Esophagus muscularis mucosa (tissue), 4 donors: ENCODE measurements at regions not wholly inside any gene's neighbourhood (a gene's known extent, or its start where the extent isn't known, plus 50 kb on each side); places are given as distances from the start of the nearest gene placed in this dataset.

Experiments used
- DNase-seq: peaks from one replicate; pipeline ENCODE4 v3.0.0-alpha.2; 2017; ENCODE audit errors: extremely low spot score
- H3K27ac ChIP-seq, 4 donors: fragments of 200-600 bp; sonication (generic); replicated peaks in 1 of 4; 1 replicate in 3 of 4; 2 replicates in 1 of 4; pipeline ENCODE4 v1.5.1; 2016 to 2019; ENCODE audit warnings: mild to moderate bottlenecking in 1 of 4
- H3K27me3 ChIP-seq, 4 donors: fragments of 200-600 bp; sonication (generic); one replicate each; pipeline versions ENCODE4 v1.5.1 to v1.6.0; 2016 to 2019
- H3K36me3 ChIP-seq, 4 donors: fragments of 200-600 bp; sonication (generic); one replicate each; pipeline ENCODE4 v1.5.1; 2016 to 2019
- H3K4me1 ChIP-seq, 4 donors: fragments of 200-600 bp; sonication (generic); one replicate each; pipeline ENCODE4 v1.5.1; 2016 to 2019
- H3K4me3 ChIP-seq, 4 donors: fragments of 200-600 bp; sonication (generic); 1 replicate in 2 of 4; 2 replicates in 2 of 4; pipeline ENCODE4 v1.5.1; 2016 to 2019; ENCODE audit warnings: mild to moderate bottlenecking in 4 of 4, moderate library complexity in 1 of 4
- H3K9me3 ChIP-seq, 4 donors: fragments of 200-600 bp; sonication (generic); 1 replicate in 3 of 4; 2 replicates in 1 of 4; pipeline ENCODE4 v1.5.1; 2016 to 2019
- CTCF ChIP-seq, 3 experiments: fragments of 200-600 bp in 2 of 3; fragments of 450-650 bp in 1 of 3; sonication (generic) in 2 of 3; IDR thresholded peaks; one replicate each; pipeline ENCODE4 v1.5.1; 2017 to 2019; ENCODE audit warnings: antibody characterized with exemption in 3 of 3, mild to moderate bottlenecking in 2 of 3, moderate library complexity in 1 of 3
- EP300 ChIP-seq: sonication (generic); formaldehyde crosslinking; IDR thresholded peaks from one replicate; pipeline ENCODE4 v1.6.1; 2017; ENCODE audit warnings: antibody characterized with exemption
- POLR2A ChIP-seq: fragments of 450-650 bp; IDR thresholded peaks from one replicate; pipeline ENCODE4 v1.6.1; 2017; ENCODE audit warnings: antibody characterized with exemption, moderate library complexity, mild to moderate bottlenecking, low read depth
- POLR2AphosphoS5 ChIP-seq, 2 donors: sonication (generic); formaldehyde crosslinking; IDR thresholded peaks; one replicate each; pipeline ENCODE4 v1.6.1; 2017; ENCODE audit warnings: antibody characterized with exemption in 2 of 2
- WGBS: methylation state at CpG from one replicate; pipeline ENCODE4 v1.1.5; 2018; 5-methylcytosine and 5-hydroxymethylcytosine counted together
- intact Hi-C: fragments of 100-400 bp; cut with DNase I; formaldehyde crosslinking; loops from one replicate; pipeline ENCODE4 v1.15.1; 2023

- H3K36me3 ChIP-seq = no peaks in the 10 kb centered on the region
- no peak for TF ChIP-seq EP300
- no peak for TF ChIP-seq POLR2AphosphoS5 (IDR thresholded peaks at IDR 0.05)
- TF ChIP-seq CTCF (IDR thresholded peaks at IDR 0.05) = no peak
- TF ChIP-seq POLR2A = no peak
- 79% methylated on average over 4 of the region's 4 CpGs for WGBS
- intact Hi-C loops = loop anchor here (5.0 kb wide), 1 partner anchor 304 kb away; no protein-coding TSS in a partner anchor
- H3K9me3 ChIP-seq = no peaks in the 10 kb centered on the region
- no peak overlapping the region for H3K27ac ChIP-seq
- DNase-seq = peak; percentile 66
- H3K4me1 ChIP-seq = no peaks in the 10 kb centered on the region
- no peak overlapping the region for H3K4me3 ChIP-seq
- H3K27me3 ChIP-seq = no peaks in the 10 kb centered on the region
Measured at GRCh38 chr12:13358391-13358905, 161.9 kb downstream of the EMP1 start.

- Histone ChIP-seq H3K27ac (no peak overlapping the region), H3K4me1 (no peaks in the 10 kb centered on the region), H3K9me3 (no peaks in the 10 kb centered on the region), H3K4me3 (no peak overlapping the region), H3K36me3 (no peaks in the 10 kb centered on the region), H3K27me3 (no peaks in the 10 kb centered on the region)
- DNase-seq = no peak
- 94% methylated on average over 2 of the region's 2 CpGs for WGBS
- intact Hi-C loops = no loop called here
- TF ChIP-seq CTCF (IDR thresholded peaks at IDR 0.05) (no peak), POLR2A (no peak), POLR2AphosphoS5 (IDR thresholded peaks at IDR 0.05) (no peak), EP300 (no peak)
Measured at GRCh38 chr12:13350946-13351345, 154.4 kb downstream of the EMP1 start.

DNA sequence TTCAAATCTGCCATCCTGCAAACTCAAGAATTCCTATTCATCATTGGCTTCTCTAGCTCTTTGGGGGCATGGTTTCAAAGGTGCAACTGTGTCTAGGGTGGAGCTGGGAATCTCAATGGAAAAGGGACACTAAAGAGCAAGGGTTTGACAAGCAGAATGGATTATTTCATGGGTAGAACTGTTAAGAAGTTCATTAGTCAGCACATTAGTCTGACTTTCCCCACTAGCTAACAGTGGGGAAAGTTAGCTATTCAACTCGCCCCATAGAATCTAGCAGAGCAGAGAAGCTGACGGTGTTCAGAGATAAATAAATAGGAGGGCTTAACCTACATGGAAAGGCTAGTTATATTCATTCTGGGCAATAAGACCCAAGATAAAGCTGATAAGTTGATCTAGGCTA is 153.9 kb downstream of the EMP1 start:
- Histone ChIP-seq H3K4me3 (no peak overlapping the region), H3K27ac (no peak overlapping the region), H3K27me3 (no peaks in the 10 kb centered on the region), H3K36me3 (no peaks in the 10 kb centered on the region), H3K4me1 (no peaks in the 10 kb centered on the region), H3K9me3 (no peaks in the 10 kb centered on the region)
- no peak for TF ChIP-seq POLR2A
- no peak for TF ChIP-seq POLR2AphosphoS5 (IDR thresholded peaks at IDR 0.05)
- intact Hi-C loops = no loop called here
- no peak for DNase-seq
- 92% methylated on average over 2 of the region's 2 CpGs for WGBS

DNA sequence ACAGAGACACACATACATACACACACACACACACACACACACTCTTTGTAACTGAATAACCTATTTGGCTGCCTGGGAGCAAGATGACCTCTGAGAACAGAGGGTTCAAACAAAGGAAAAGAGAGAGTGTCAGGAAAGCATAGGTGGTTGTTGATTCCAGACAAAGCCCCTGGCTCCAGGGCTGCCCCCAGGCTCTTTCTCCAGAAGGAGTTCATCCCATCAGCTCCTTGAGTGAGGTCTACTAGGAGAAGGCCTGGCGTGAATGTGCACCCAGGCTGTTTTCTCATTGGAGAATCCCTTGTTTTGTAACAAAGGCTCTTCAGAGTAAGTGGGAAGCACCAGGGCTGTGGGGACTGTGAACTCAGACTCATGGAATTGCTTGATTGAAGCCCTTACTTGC is 151.9 kb downstream of the EMP1 start:
- TF ChIP-seq POLR2A = no peak
- no peak for TF ChIP-seq POLR2AphosphoS5 (IDR thresholded peaks at IDR 0.05)
- TF ChIP-seq EP300 = no peak
- no peak for TF ChIP-seq CTCF (IDR thresholded peaks at IDR 0.05)
- DNase-seq = no peak
- no peaks in the 10 kb centered on the region for H3K36me3 ChIP-seq

DNA sequence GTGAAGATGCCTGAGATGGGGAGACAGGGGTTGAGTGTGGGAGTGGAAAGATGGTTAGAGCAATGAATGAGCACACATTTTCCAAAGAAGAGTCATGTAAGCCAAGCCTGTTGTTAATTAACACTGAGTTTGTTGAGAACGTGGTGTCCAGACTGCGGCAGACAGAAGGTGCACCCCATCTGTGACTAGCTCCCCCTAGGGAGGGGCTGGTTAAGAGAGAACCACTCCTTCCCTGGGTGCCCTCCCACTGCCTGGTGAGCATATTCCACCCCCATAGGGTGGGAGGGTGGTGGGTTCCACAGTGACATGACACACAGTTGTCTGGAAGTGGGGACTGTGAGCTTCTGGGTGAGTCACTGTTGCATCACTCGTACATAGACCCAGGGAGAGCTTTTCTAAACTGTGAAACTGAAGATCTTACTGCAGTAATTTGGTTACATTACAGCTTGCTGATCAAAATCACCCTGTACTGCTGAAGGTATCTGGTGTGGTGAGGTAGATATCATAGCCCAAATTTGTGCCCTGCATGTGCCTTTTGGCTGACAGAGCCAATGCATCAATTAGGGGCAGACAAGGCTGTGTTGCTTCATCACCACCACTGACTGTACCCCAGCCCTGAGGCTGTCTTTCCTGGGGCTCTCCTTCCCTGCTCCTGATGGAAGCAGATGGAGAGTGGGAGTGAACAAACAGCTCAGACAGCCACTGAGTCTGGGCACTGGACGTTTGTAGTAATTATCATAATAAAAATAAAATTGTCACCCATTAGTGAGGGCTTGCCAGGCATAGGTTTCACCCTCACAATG is 150.9 kb downstream of the EMP1 start:
- H3K4me1 ChIP-seq = no peaks in the 10 kb centered on the region
- no peaks in the 10 kb centered on the region for H3K36me3 ChIP-seq
- TF ChIP-seq EP300 = no peak
- H3K27ac ChIP-seq = no peak overlapping the region
- intact Hi-C loops = no loop called here
- 67% methylated on average over 4 of the region's 4 CpGs for WGBS
- no peaks in the 10 kb centered on the region for H3K9me3 ChIP-seq
- no peak for DNase-seq
- no peak overlapping the region for H3K4me3 ChIP-seq
- H3K27me3 ChIP-seq = no peaks in the 10 kb centered on the region

More for the DNA sequence above, 151.9 kb downstream of the EMP1 start:
- no peak overlapping the region for H3K27ac ChIP-seq
- no peaks in the 10 kb centered on the region for H3K4me1 ChIP-seq
- H3K4me3 ChIP-seq = no peak overlapping the region
- intact Hi-C loops = no loop called here
- H3K9me3 ChIP-seq = no peaks in the 10 kb centered on the region
- 100% methylated on average over 1 of the region's 1 CpG for WGBS
- no peaks in the 10 kb centered on the region for H3K27me3 ChIP-seq
